SK-N-SH (cell line): ENCODE measurements at regions not wholly inside any gene's neighbourhood (a gene's known extent, or its start where the extent isn't known, plus 50 kb on each side); places are given as distances from the start of the nearest gene placed in this dataset.

Experiments
- CTCF ChIA-PET: fragments of 300-600, 350-600 bp; formaldehyde crosslinking; extraction: SDS; loops from one replicate; lab custom pipeline; 2021; lab: Yijun Ruan, JAX
- POLR2A ChIA-PET: fragments of 350-600 bp; sonication (Branson Sonifier 250); formaldehyde crosslinking; extraction: SDS; loops from one replicate; lab custom pipeline; 2020; ENCODE audit warnings: antibody characterized with exemption, inconsistent platforms; lab: Yijun Ruan, JAX
- DNase-seq: peaks from one replicate; pipeline ENCODE4 v3.0.0; 2012
- H2AFZ ChIP-seq: fragments of 200-600 bp; sonication (generic); 2 replicates; pipeline ENCODE4 v1.8.1; 2016; ENCODE audit warnings: antibody characterized with exemption, mild to moderate bottlenecking, low read depth
- H3F3A ChIP-seq: fragments of 200-600 bp; sonication (generic); replicated peaks from 2 replicates; pipeline ENCODE3; 2016; ENCODE audit warnings: antibody characterized with exemption, mild to moderate bottlenecking; ENCODE audit not compliant: insufficient read depth
- H3K27ac ChIP-seq, 2 experiments: fragments of 200-500 bp in 1 of 2; fragments of 200-600 bp in 1 of 2; sonication (Bioruptor generic) in 1 of 2; sonication (generic), shearing (Covaris generic) in 1 of 2; 2 replicates each; pipeline versions ENCODE4 v1.5.1 to v1.6.1; 2014 to 2016; ENCODE audit warnings: low read depth in 2 of 2, inconsistent platforms in 1 of 2, low read length in 1 of 2, mild to moderate bottlenecking in 1 of 2, mixed read lengths in 1 of 2
- H3K27me3 ChIP-seq: fragments of 200-600 bp; sonication (generic), shearing (Covaris generic); 2 replicates; pipeline ENCODE4 v1.6.1; 2016; ENCODE audit warnings: mixed run types; ENCODE audit not compliant: insufficient read depth
- H3K36me3 ChIP-seq, 2 experiments: fragments of 200-500 bp in 1 of 2; fragments of 200-600 bp in 1 of 2; sonication (Bioruptor generic) in 1 of 2; sonication (generic) in 1 of 2; replicated peaks in 1 of 2; 2 replicates each; pipeline versions ENCODE3 to v1.5.1; 2014 to 2016; ENCODE audit warnings: low read length in 1 of 2, mild to moderate bottlenecking in 1 of 2; ENCODE audit not compliant: insufficient read depth in 2 of 2, control insufficient read depth in 1 of 2
- H3K4me1 ChIP-seq, 2 experiments: fragments of 200-500 bp in 1 of 2; fragments of 200-600 bp in 1 of 2; sonication (Bioruptor generic) in 1 of 2; sonication (generic), shearing (Covaris generic) in 1 of 2; 2 replicates each; pipeline versions ENCODE4 v1.5.1 to v1.6.1; 2014 to 2016; ENCODE audit warnings: low read depth in 1 of 2, low read length in 1 of 2, mixed run types in 1 of 2; ENCODE audit not compliant: insufficient read depth in 2 of 2, control insufficient read depth in 1 of 2
- H3K4me2 ChIP-seq: fragments of 200-600 bp; sonication (generic), shearing (Covaris generic); 2 replicates; pipeline ENCODE4 v1.6.1; 2017; ENCODE audit warnings: mixed run types
- H3K4me3 ChIP-seq, 2 experiments: fragments of 200-500 bp in 1 of 2; fragments of 200-600 bp in 1 of 2; sonication (Bioruptor generic) in 1 of 2; sonication (generic), shearing (Covaris generic) in 1 of 2; 2 replicates each; pipeline versions ENCODE4 v1.5.1 to v1.8.1; 2014 to 2016; ENCODE audit warnings: low read depth in 2 of 2, inconsistent platforms in 1 of 2, low read length in 1 of 2, mild to moderate bottlenecking in 1 of 2, mixed read lengths in 1 of 2, moderate library complexity in 1 of 2
- H3K79me2 ChIP-seq: fragments of 200-600 bp; sonication (generic); 2 replicates; pipeline ENCODE4 v1.8.1; 2017; ENCODE audit warnings: mild to moderate bottlenecking; ENCODE audit not compliant: insufficient read depth
- H3K9ac ChIP-seq: fragments of 200-600 bp; sonication (generic); 2 replicates; pipeline ENCODE4 v1.6.1; 2017; ENCODE audit warnings: mixed run types
- H3K9me2 ChIP-seq: fragments of 200-600 bp; sonication (generic); 2 replicates; pipeline ENCODE4 v1.6.1; 2017; ENCODE audit warnings: mixed run types
- H3K9me3 ChIP-seq: fragments of 200-600 bp; sonication (generic); 2 replicates; pipeline ENCODE4 v1.6.1; 2017; ENCODE audit warnings: mixed run types, mild to moderate bottlenecking, moderate library complexity
- H4K20me1 ChIP-seq: fragments of 200-600 bp; sonication (generic); 2 replicates; pipeline ENCODE4 v1.6.1; 2017; ENCODE audit warnings: mild to moderate bottlenecking, mixed run types; ENCODE audit not compliant: insufficient read depth
- CHD2 ChIP-seq: fragments of 150-350 bp; IDR thresholded peaks from 2 replicates; pipeline ENCODE4 v1.6.1; 2018; ENCODE audit warnings: low read length; ENCODE audit not compliant: partially characterized antibody
- EP300 ChIP-seq, 2 experiments: IDR thresholded peaks; 2 replicates each; pipeline versions ENCODE4 v1.4.0 to v1.6.1; 2012; ENCODE audit warnings: borderline replicate concordance in 1 of 2, low read depth in 1 of 2, low read length in 1 of 2
- FOSL2 ChIP-seq: IDR thresholded peaks from 2 replicates; pipeline ENCODE4 v1.4.0; 2012; ENCODE audit warnings: low read depth, mild to moderate bottlenecking, moderate library complexity, borderline replicate concordance
- FOXJ3 ChIP-seq: sonication (generic); formaldehyde crosslinking; IDR thresholded peaks from 2 replicates; pipeline ENCODE4 v1.5.1; 2020; ENCODE audit warnings: mild to moderate bottlenecking, missing genetic modification reagents
- FOXM1 ChIP-seq: IDR thresholded peaks from 2 replicates; pipeline ENCODE4 v1.4.0; 2012; ENCODE audit warnings: low read depth, mild to moderate bottlenecking
- GABPA ChIP-seq: IDR thresholded peaks from 2 replicates; pipeline ENCODE4 v1.4.0; 2012; ENCODE audit warnings: low read depth, mild to moderate bottlenecking
- GATA2 ChIP-seq: sonication (generic); formaldehyde crosslinking; IDR thresholded peaks from 2 replicates; pipeline ENCODE4 v1.5.0; 2020; ENCODE audit warnings: mild to moderate bottlenecking, missing genetic modification reagents
- IRF3 ChIP-seq: fragments of 150-350 bp; IDR thresholded peaks from 2 replicates; pipeline ENCODE4 v1.6.1; 2016; ENCODE audit warnings: mild to moderate bottlenecking, low read depth, low read length
- JUND ChIP-seq: IDR thresholded peaks from 2 replicates; pipeline ENCODE4 v1.4.0; 2012
- MEF2A ChIP-seq: IDR thresholded peaks from 2 replicates; pipeline ENCODE4 v1.4.0; 2012; ENCODE audit warnings: low read depth, borderline replicate concordance
- NRF1 ChIP-seq: IDR thresholded peaks from 2 replicates; pipeline ENCODE4 v1.6.1; 2012; ENCODE audit warnings: low read depth, mild to moderate bottlenecking, low read length
- PBX3 ChIP-seq: IDR thresholded peaks from 2 replicates; pipeline ENCODE4; 2012
- POLR2AphosphoS5 ChIP-seq: IDR thresholded peaks from 2 replicates; pipeline ENCODE4 v1.6.1; 2012; ENCODE audit warnings: low read depth, low read length
- RAD21 ChIP-seq: IDR thresholded peaks from 2 replicates; pipeline ENCODE4 v1.6.1; 2012; ENCODE audit warnings: mild to moderate bottlenecking, low read length
- SMC3 ChIP-seq: IDR thresholded peaks from 2 replicates; pipeline ENCODE4 v1.6.1; 2012; ENCODE audit warnings: low read depth, low read length, improper control_type of control experiment
- TAF1 ChIP-seq: IDR thresholded peaks from 2 replicates; pipeline ENCODE4 v1.6.1; 2012; ENCODE audit warnings: low read depth, mild to moderate bottlenecking, low read length, moderate library complexity, borderline replicate concordance
- TCF12 ChIP-seq: IDR thresholded peaks from 2 replicates; pipeline ENCODE4 v1.4.0; 2012
- USF2 ChIP-seq: fragments of 150-350 bp; IDR thresholded peaks from 2 replicates; pipeline ENCODE4 v1.6.1; 2017; ENCODE audit warnings: antibody characterized with exemption, low read length, low read depth, borderline replicate concordance
- ZBTB33 ChIP-seq: IDR thresholded peaks from 2 replicates; pipeline ENCODE4 v1.4.0; 2012; ENCODE audit warnings: low read depth, borderline replicate concordance
- WGBS: methylation state at CpG from one replicate; pipeline ENCODE4 v1.1.6; 2017; ENCODE audit warnings: low lambda C conversion rate; 5-methylcytosine and 5-hydroxymethylcytosine counted together

- Histone ChIP-seq H3K4me1 (no peaks in the 10 kb centered on the region), H3K9ac (no peak overlapping the region), H3K9me2 (no peaks in the 10 kb centered on the region), H3K9me3 (no peaks in the 10 kb centered on the region), H2AFZ (no peak overlapping the region), H3F3A (no peaks in the 10 kb centered on the region), H3K4me2 (no peak overlapping the region), H3K36me3 (no peaks in the 10 kb centered on the region), H3K4me3 (no peak overlapping the region), H3K27ac (no peak overlapping the region), H3K27me3 (no peaks in the 10 kb centered on the region), H3K79me2 (no peaks in the 10 kb centered on the region), H4K20me1 (no peaks in the 10 kb centered on the region)
- WGBS: 44% methylated on average over 2 of the region's 2 CpGs
- TF ChIP-seq USF2 (no peak), FOXM1 (no peak), FOSL2 (no peak), IRF3 (no peak), EP300 (IDR thresholded peaks at IDR 0.05; ENCODE audit: borderline replicate concordance in 1 of 2, low read depth in 1 of 2, low read length in 1 of 2) (no peak), RAD21 (no peak), NRF1 (no peak), FOXJ3 (CRISPR knock-in tag) (no peak), GATA2 (CRISPR knock-in tag) (no peak), ZBTB33 (no peak), MEF2A (no peak), TAF1 (no peak), POLR2AphosphoS5 (no peak), PBX3 (no peak), GABPA (no peak), SMC3 (no peak), CHD2 (no peak), JUND (no peak), TCF12 (no peak)
- POLR2A ChIA-PET: no interaction called here
- CTCF ChIA-PET: interaction anchor here (1.2 kb wide), 1 partner anchor 364 kb away, joined by 3 read pairs; no protein-coding TSS in a partner anchor
- DNase-seq: no peak
Measured at GRCh38 chr10:111234914-111235302, 158.1 kb downstream of the ADRA2A start.
